ENCODE measurements at regions not wholly inside any gene's neighbourhood (a gene's known extent, or its start where the extent isn't known, plus 50 kb on each side); places are given as distances from the start of the nearest gene placed in this dataset.

DNA sequence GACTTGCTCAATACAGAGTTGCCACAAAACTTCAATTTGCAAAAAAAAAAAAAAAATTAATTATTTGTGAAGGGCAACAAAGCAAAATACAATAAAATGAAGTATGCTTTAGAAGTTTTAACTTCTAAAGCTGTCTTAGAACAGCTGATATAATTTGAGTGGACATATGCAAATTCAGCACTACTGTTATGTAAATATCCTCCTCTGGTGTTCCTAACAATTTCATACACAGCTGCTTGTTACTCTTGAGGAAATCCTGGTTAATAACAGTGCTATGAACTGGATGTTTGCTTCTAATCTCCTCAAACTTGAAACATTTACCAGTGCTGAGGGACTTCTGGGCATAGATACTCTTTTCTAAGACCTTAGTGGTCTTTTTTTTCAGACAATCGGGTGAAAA lies 69.6 kb upstream of the COL24A1 start:
- no peak for TF ChIP-seq CTCF (IDR thresholded peaks at IDR 0.05)
- TF ChIP-seq POLR2A (IDR thresholded peaks at IDR 0.05), result no peak

Measured in heart left ventricle (tissue), 13 donors.